ENCODE measurements at regions not wholly inside any gene's neighbourhood (a gene's known extent, or its start where the extent isn't known, plus 50 kb on each side); places are given as distances from the start of the nearest gene placed in this dataset.
A peak's percentile ranks its signal among the peaks of the same experiment; 100 is the strongest.
"Not testable (repeated sequence)": the region's sequence is repeated elsewhere in the genome, so short reads cannot be mapped to it uniquely, and the experiment has no call there.

GRCh38 chr1:22336696-22337545, 114.7 kb upstream of the ZBTB40 start:
- DNase-seq = not testable (repeated sequence)

- DNase-seq = no peak
Observed at GRCh38 chr1:22338071-22338765, 113.4 kb upstream of the ZBTB40 start.

GRCh38 chr1:22339237-22339636, 112.4 kb upstream of the ZBTB40 start:
- DNase-seq = no peak

GRCh38 chr1:22340066-22340465, 111.6 kb upstream of the ZBTB40 start:
- DNase-seq = no peak

- DNase-seq = no peak
Observed at GRCh38 chr1:22340873-22341272, 110.8 kb upstream of the ZBTB40 start.

GRCh38 chr1:22341791-22342605, 109.7 kb upstream of the ZBTB40 start:
- peak; percentile 75 for DNase-seq

- no peak for DNase-seq
Observed at GRCh38 chr1:22342734-22343191, 108.9 kb upstream of the ZBTB40 start.

- DNase-seq = no peak
Observed at GRCh38 chr1:22343456-22344328, 108.0 kb upstream of the ZBTB40 start.

- no peak for DNase-seq
Observed at GRCh38 chr1:22344329-22344630, 107.4 kb upstream of the ZBTB40 start.

- DNase-seq = no peak
Observed at GRCh38 chr1:22344851-22345560, 106.6 kb upstream of the ZBTB40 start.

- DNase-seq = peak; percentile 19
Observed at GRCh38 chr1:22347854-22348760, 103.5 kb upstream of the ZBTB40 start.

- DNase-seq = peak; percentile 45
Observed at GRCh38 chr1:22349362-22350043, 102.1 kb upstream of the ZBTB40 start.

GRCh38 chr1:22350171-22350923, 101.3 kb upstream of the ZBTB40 start:
- peak; percentile 19 for DNase-seq

- no peak for DNase-seq
Observed at GRCh38 chr1:22350924-22351767, 100.5 kb upstream of the ZBTB40 start.

GRCh38 chr1:22351768-22352080, 99.9 kb upstream of the ZBTB40 start:
- DNase-seq = no peak

GRCh38 chr1:22352355-22352754, 99.3 kb upstream of the ZBTB40 start:
- no peak for DNase-seq

GRCh38 chr1:22352896-22353295, 98.8 kb upstream of the ZBTB40 start:
- DNase-seq = no peak

GRCh38 chr1:22359427-22359826, 92.2 kb upstream of the ZBTB40 start:
- no peak for DNase-seq
